ENCODE measurements at regions not wholly inside any gene's neighbourhood (a gene's known extent, or its start where the extent isn't known, plus 50 kb on each side); places are given as distances from the start of the nearest gene placed in this dataset.

DNA sequence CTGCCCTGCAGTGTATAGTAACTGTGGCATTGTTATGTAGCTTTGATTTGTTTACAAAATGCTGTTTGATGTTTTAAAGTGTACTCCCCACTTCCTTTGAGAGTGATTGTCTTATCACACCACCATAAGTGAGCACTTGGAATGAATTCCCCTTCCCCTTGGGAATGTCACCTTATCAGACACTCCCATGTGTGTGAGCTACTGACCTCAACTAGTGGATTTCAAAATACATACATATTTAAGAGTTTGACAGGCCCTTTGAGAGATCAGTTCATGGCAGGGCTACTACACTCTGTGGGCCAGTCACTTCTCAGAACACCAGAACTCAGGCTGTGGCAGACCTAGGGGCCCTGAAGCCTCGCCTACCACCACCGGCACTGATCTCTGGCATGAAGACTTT is 547.6 kb downstream of the NR2F2 start:
- TF ChIP-seq RAD21 (IDR thresholded peaks at IDR 0.05; ENCODE audit: low read depth), result no peak
- TF ChIP-seq YY1 (IDR thresholded peaks at IDR 0.05; ENCODE audit: low read depth), result no peak
- no peak for TF ChIP-seq FOXM1 (IDR thresholded peaks at IDR 0.05; ENCODE audit: borderline replicate concordance, low read depth)
- no peak for TF ChIP-seq MAX (IDR thresholded peaks at IDR 0.05)
- TF ChIP-seq REST (IDR thresholded peaks at IDR 0.05; ENCODE audit: low read depth), result no peak
- no peak for TF ChIP-seq TEAD4 (IDR thresholded peaks at IDR 0.05)
- TF ChIP-seq TAF1 (IDR thresholded peaks at IDR 0.05; ENCODE audit: low read depth), result no peak
- TF ChIP-seq TCF12 (IDR thresholded peaks at IDR 0.05; ENCODE audit: low read depth), result no peak
- no peak for TF ChIP-seq CEBPB (IDR thresholded peaks at IDR 0.05)
- TF ChIP-seq EP300 (IDR thresholded peaks at IDR 0.05; ENCODE audit: borderline replicate concordance), result no peak
- TF ChIP-seq ZBTB7A (IDR thresholded peaks at IDR 0.05; ENCODE audit: low read depth), result no peak
- TF ChIP-seq NFIC (IDR thresholded peaks at IDR 0.05), result no peak
- TF ChIP-seq EGR1 (IDR thresholded peaks at IDR 0.05), result no peak
- TF ChIP-seq USF1 (IDR thresholded peaks at IDR 0.05), result no peak
